ENCODE measurements at regions not wholly inside any gene's neighbourhood (a gene's known extent, or its start where the extent isn't known, plus 50 kb on each side); places are given as distances from the start of the nearest gene placed in this dataset.

- TF ChIP-seq CTCF (IDR thresholded peaks at IDR 0.05; ENCODE audit: low read length) (no peak), EZH2phosphoT487 (IDR thresholded peaks at IDR 0.05; ENCODE audit: low read length) (no peak)
These were observed 102.8 kb upstream of the JARID2 start for GRCh38 chr6:15143086-15143485.

All from MM.1S (cell line).